ENCODE measurements at regions not wholly inside any gene's neighbourhood (a gene's known extent, or its start where the extent isn't known, plus 50 kb on each side); places are given as distances from the start of the nearest gene placed in this dataset.

- DNase-seq (ENCODE audit: low spot score): no peak
Measured at GRCh38 chr3:99118381-99118780, 216.9 kb upstream of the DCBLD2 start.

DNA sequence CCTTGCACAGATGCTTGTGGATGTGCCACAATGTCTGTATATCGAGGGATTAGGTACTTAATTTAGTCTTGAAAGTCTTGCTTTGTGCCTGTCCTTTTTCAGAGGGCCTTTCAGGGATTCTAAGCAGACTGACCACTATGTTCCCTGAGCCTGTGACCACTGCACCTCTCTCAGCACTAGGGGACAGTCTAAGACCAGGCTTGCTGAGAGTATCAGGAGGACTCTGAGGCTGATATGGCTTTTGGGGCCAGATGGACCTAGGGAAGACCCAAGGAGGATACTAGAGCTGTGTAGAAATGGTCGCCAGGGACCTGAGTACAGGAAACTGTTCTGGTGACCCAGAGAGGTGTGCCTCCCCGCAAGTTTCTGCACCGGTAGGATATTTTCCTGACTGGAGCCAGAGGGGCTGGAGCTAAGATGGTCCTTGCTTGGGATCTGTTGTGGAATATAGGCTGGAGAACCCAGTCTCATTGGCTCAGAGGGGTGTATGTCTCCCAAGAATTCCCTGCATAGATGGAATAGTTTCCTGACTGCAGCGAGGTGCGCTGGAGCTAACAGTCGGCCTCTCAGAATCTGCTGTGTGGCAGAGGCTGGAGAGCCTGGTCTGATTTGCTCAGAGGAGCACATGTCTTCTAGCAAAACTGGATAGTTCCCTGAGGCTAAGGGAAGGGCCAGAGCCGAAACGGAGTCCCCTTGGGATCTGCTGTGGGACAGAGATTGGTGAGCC lies 213.2 kb upstream of the DCBLD2 start:
- DNase-seq (ENCODE audit: low spot score): no peak

GRCh38 chr3:99111235-99111634 lies 209.7 kb upstream of the DCBLD2 start:
- no peak for DNase-seq (ENCODE audit: low spot score)

- DNase-seq (ENCODE audit: low spot score): no peak
Measured at GRCh38 chr3:99110401-99110800, 208.9 kb upstream of the DCBLD2 start.

- DNase-seq (ENCODE audit: low spot score): no peak
Measured at GRCh38 chr3:99108508-99108907, 207.0 kb upstream of the DCBLD2 start.

- DNase-seq (ENCODE audit: low spot score): no peak
Measured at GRCh38 chr3:99094606-99095005, 193.1 kb upstream of the DCBLD2 start.

GRCh38 chr3:99087277-99087676 lies 185.8 kb upstream of the DCBLD2 start:
- no peak for DNase-seq (ENCODE audit: low spot score)

DNA sequence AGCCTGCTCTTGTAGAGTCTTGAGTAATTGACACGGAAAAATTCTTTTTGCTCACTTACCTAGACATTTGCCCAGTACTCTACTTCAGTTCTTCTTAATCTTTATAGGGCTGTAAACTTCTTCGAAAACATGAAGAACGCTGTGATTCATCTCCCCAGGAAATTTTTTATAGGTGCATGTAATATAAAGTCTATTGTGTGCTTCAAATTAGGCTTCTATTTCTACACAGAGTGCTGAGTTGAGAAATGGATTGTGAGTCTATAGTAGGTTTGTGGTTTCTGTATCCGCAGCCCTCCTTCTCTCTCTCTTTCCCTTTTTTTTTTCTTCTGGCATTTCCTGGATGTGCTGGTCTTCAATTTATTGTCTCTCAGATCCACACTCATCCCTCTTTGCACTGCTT lies 183.3 kb upstream of the DCBLD2 start:
- no peak for DNase-seq (ENCODE audit: low spot score)

GRCh38 chr3:99084156-99084555 lies 182.7 kb upstream of the DCBLD2 start:
- no peak for DNase-seq (ENCODE audit: low spot score)

GRCh38 chr3:99071096-99071495 lies 169.6 kb upstream of the DCBLD2 start:
- no peak for DNase-seq (ENCODE audit: low spot score)

DNA sequence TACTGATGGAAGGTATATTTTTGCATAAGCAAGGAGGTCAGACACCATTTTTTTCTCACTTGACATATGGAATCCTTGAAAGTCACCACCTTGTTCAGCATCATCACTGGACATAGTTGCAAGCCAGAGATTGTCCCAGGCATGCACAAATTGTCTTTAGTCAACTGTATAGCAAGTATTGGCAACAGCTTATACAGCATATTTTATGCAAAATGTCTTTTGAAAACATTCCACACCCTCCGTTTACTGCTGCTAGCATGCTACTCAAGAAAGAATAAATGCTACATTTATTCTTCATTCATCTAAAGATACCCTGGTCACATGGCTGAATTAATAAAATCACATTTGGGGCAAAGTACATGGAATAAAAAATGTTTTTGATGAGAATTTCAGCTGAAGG lies 168.5 kb upstream of the DCBLD2 start:
- DNase-seq (ENCODE audit: low spot score): no peak

DNA sequence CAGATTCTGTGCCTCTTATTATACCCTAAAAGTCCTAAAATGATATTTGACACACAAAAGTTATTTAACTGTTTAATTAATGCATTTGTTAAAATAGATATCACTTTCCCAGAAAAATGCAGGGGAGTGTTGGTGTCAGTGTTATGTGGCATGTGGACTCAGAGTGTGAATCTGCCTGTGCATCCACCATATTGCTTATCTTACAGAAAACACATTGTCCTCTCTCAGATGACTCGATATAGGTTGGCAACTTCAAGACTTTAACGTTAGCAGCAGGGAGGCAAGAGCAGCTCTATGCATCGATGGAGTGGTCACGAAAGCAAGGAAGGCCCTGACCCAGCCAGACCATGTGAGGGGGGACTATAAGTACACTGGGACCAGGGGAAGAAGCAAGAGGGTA lies 165.4 kb upstream of the DCBLD2 start:
- no peak for DNase-seq (ENCODE audit: low spot score)

- no peak for DNase-seq (ENCODE audit: low spot score)
Measured at GRCh38 chr3:99049164-99049563, 147.7 kb upstream of the DCBLD2 start.

- no peak for DNase-seq (ENCODE audit: low spot score)
Measured at GRCh38 chr3:99041747-99042146, 140.3 kb upstream of the DCBLD2 start.

DNA sequence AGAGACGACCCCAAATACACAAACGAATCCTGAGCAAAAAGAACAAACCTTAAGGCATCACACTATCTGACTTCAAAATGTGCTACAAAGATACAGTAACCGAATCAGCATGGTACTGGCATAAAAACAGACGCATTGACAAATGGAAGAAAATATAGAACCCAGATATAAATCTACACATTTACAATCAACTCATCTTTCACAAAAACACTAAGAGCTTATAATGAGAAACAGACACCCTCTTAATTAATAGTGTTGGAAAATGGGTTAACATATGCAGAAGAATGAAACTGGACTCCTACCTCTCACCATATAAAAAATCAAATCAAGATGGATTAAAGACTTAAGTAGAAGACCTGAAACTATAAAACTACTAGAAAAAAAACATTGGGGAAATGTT lies 130.3 kb upstream of the DCBLD2 start:
- DNase-seq (ENCODE audit: low spot score): no peak

GRCh38 chr3:99023590-99024192 lies 122.2 kb upstream of the DCBLD2 start:
- no peak for DNase-seq (ENCODE audit: low spot score)

- DNase-seq (ENCODE audit: low spot score): no peak
Measured at GRCh38 chr3:99021466-99021865, 120.0 kb upstream of the DCBLD2 start.

DNA sequence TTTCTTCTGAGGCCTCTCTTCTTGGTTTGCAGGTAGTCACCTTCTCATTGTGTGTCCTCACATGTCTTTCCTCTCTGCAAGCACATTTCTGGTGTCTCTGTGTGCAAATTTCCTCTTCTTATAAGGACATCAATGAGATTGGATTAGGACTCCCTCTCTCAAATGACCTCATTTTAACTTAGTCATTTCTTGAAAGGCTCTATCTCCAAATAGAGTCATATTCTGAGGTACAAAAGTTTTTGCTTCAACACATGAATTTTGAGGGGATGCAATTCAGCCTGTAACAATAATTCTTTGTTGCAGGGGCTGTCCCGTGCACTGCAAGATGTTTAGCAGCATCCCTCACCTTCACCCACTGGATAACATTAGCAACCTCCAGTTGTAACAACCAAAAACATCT lies 115.0 kb upstream of the DCBLD2 start:
- no peak for DNase-seq (ENCODE audit: low spot score)

DNA sequence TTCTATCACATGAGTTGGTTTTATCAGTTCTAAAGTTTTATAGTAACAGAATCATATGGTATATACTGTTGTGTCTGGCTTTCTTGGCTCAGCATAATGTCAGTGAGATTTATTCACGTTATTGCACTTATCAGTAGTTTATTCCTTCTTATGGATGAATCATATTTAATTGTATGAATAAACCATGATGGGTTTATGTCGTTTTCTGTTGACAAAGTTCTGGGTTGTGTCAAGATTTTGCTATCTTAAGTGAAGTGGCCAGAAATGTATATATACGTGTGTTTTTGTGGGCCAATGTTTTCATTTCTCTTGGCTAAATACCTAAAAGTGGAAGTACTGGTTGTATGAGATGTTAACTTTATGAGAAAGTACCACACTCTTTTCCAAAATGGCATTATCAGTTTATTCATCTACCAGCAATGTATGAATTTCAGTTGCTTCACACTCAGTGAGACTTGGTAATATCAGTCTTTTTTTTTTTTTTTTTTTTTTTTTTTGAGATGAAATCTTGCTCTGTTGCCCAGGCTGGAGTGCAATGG lies 112.4 kb upstream of the DCBLD2 start:
- no peak for DNase-seq (ENCODE audit: low spot score)

DNA sequence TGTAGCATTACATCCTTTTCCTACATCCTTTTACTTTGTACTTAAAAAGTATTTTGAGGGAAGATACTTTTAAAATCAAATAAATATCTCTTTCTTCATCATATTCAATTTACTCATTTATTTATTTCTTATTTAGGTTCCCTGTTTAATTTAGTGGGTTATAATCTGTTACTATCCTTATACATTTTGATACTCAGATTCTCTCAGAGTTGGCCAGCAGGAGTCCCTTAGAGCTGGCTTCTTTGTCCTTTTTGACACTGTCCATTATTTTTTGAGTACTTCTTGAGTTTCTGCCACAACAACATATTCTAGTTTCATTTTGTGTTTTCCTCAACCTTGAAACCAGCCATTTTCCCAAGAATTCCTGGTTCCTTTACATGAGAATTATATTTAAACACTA lies 111.6 kb upstream of the DCBLD2 start:
- no peak for DNase-seq (ENCODE audit: low spot score)

GRCh38 chr3:99012051-99012450 lies 110.6 kb upstream of the DCBLD2 start:
- DNase-seq (ENCODE audit: low spot score): no peak

DNA sequence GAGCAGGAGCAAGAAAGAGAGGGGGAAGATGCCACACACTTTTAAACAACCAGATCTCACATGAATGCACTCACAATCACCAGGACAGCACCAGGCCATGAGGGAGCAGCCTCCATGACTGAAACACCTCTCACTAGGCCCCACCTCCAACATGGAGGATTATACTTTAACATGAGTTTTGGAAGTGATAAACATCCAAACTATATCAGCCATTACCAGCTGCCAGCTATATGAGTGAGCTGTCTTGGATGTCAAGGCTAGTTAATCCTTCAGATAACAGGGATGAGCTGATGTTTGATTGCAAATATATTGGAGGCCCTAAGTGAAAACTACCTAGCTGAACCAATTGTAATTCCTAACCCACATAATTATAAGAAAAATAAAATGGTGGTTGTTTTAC lies 108.4 kb upstream of the DCBLD2 start:
- no peak for DNase-seq (ENCODE audit: low spot score)

GRCh38 chr3:99006686-99007085 lies 105.2 kb upstream of the DCBLD2 start:
- DNase-seq (ENCODE audit: low spot score): no peak

DNA sequence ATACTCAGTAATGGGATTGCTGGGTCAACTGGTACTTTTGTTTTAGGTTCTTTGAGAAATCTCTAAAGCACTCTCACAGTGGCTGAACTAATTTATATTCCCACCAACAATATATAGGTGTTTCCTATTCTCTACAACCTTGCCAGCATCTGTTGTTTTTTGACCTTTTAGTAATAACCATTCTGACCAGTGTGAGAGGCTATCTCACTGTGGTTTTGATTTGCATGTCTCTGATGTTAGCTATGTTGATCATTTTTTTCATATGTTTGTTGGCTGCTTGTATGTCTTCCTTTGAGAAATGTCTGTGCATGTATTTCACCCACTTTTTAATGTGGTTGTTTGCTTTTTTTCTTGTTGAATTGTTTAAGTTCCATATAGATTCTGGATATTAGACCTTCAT lies 98.2 kb upstream of the DCBLD2 start:
- DNase-seq (ENCODE audit: low spot score): no peak

Data from mucosa of gallbladder (tissue), 1 donor.